Activated CD4-positive, alpha-beta memory T cell treated with anti-CD3 and anti-CD28 coated beads, Interleukin-2, amount 10 ng/mL, durations not matched to agents 7 days and 5 days (primary cell): ENCODE measurements at regions not wholly inside any gene's neighbourhood (a gene's known extent, or its start where the extent isn't known, plus 50 kb on each side); places are given as distances from the start of the nearest gene placed in this dataset.

Source experiments
- CTCF ChIA-PET: fragments of 350-600 bp; sonication (Branson Sonifier 250); formaldehyde crosslinking; loops from one replicate; lab custom pipeline; 2021; ENCODE audit warnings: antibody characterized with exemption, inconsistent platforms; lab: Charles Lee
- POLR2A ChIA-PET: fragments of 350-600 bp; sonication (Branson Sonifier 250); formaldehyde crosslinking; loops from one replicate; lab custom pipeline; 2021; ENCODE audit warnings: antibody characterized with exemption; lab: Charles Lee
- DNase-seq: peaks from one replicate; pipeline ENCODE4 v3.0.0-alpha.2; 2020
- H3K27ac Mint-ChIP-seq: one replicate; pipeline ENCODE4 v1.8.0; 2021; ENCODE audit warnings: mild to moderate bottlenecking, mixed read lengths
- H3K27me3 Mint-ChIP-seq: one replicate; pipeline ENCODE4 v1.8.0; 2021; ENCODE audit warnings: mixed read lengths
- H3K36me3 Mint-ChIP-seq: one replicate; pipeline ENCODE4 v1.8.0; 2021; ENCODE audit warnings: low read depth, mixed read lengths
- H3K4me1 Mint-ChIP-seq: one replicate; pipeline ENCODE4 v1.8.0; 2021; ENCODE audit warnings: mixed read lengths
- H3K4me3 Mint-ChIP-seq: one replicate; pipeline ENCODE4 v1.8.0; 2021; ENCODE audit warnings: mild to moderate bottlenecking, mixed read lengths
- H3K9me3 Mint-ChIP-seq: one replicate; pipeline ENCODE4 v1.8.0; 2021; ENCODE audit warnings: mixed read lengths

DNA sequence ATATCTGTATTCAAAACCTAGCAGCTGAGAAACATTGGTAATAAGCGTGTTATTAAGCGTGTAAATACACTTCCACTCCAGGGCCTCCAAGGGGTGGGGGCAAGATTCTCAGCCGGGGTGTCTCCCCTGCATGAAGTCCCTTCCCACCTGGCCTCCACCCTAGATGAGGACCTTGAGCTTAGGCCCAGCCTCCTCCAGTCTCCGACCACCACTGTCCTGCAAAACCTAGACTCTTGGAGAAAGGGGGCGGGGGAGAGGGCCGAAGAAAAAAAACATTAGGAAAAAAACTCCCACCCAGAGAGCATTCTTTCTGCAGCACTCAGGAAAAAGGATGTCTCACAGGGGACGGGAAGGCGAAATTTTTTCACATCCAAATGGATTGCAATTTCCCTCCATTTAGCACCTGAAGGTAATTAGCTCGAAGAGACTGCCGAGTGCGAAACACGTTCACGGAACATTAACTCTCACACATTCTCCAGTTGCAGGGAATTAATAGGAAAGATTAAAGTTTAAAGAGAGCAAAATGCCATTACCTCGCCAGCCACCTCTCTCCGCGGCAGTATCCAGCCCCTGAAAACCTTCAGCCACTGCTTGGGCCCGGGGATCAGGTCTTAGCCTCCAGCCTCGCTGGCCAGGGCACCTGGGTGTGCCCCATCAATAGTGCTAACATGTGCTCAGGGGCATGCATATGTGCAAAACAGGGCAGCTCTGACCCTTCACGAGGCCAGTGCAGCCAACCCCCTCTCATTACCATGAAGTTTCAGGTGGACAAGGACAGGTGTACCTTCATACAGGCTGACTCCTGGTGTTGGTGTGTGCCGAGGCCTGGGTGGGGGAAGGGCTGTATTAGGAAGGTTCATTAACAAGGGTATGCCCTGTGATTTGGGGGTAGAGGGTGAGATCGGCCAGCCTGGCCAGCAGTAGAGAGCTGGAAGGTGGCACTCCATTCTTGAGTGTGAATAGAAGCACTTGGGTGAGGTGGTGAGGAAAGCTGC lies 77.2 kb downstream of the HIF1AN start:
- Mint-ChIP-seq H3K27ac (no peak overlapping the region), H3K27me3 (peaks cover 60% of the 10 kb centered on the region), H3K36me3 (no peaks in the 10 kb centered on the region), H3K4me1 (no peaks in the 10 kb centered on the region), H3K4me3 (no peak overlapping the region), H3K9me3 (no peaks in the 10 kb centered on the region)
- POLR2A ChIA-PET: no interaction called here
- DNase-seq: peak; percentile 8
- CTCF ChIA-PET: no interaction called here

DNA sequence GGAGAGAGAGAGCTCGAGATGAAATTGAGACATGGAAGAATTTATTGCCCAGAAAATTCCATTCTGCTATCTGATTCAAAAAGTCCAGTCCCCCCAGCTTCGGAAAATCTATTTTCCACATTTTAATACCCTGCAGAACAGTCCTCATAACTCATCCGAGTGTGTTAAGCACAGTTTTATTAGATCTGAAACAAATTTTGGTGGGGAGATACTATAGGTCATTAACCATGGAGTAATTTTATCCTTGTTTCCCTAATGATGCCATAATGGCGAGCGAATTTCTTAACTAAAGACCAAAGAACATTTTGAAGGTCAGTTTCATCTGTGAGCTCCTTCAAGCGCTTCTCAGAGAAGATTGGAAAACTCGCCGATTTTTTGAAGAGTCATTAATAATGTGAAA lies 78.1 kb downstream of the HIF1AN start:
- no peaks in the 10 kb centered on the region for H3K36me3 Mint-ChIP-seq
- ChIA-PET POLR2A (no interaction called here), CTCF (no interaction called here)
- H3K4me3 Mint-ChIP-seq: no peak overlapping the region
- no peak overlapping the region for H3K27ac Mint-ChIP-seq
- H3K9me3 Mint-ChIP-seq: no peaks in the 10 kb centered on the region
- H3K27me3 Mint-ChIP-seq: peaks cover 61% of the 10 kb centered on the region
- DNase-seq: no peak
- no peaks in the 10 kb centered on the region for H3K4me1 Mint-ChIP-seq

DNA sequence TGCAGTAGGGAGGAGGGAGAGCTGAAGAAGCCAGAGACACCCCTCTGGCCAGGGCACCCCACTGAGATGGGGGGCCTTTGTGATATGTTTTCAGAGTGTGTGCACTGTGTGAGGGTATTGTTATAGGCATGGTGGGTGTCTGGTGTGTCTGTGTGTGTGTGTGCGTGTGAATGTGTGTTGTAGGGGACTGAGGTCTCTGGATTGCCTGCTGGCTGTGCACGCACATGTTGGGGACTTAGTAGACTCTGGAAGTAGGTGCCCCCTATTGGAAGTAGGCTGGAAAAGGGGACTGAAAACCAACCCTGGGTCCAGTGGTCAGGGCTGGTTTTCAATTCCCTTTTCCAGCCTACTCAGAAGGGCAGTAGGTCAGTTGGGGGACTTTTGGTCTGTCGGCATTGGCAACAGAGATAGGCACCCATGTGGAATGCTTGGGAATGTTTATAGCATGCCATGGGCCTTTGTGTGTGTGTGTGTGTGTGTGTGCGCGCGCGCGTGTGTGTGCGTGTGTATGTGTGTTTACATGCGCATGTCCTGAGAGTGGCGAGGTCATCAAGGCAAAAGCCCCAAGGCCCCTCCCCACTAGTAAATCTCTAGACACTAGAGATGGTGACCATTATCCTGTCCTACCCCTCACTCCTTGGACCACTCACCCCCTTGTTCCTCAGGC lies 78.8 kb downstream of the HIF1AN start:
- no peaks in the 10 kb centered on the region for H3K36me3 Mint-ChIP-seq
- POLR2A ChIA-PET: no interaction called here
- no peak for DNase-seq
- H3K4me1 Mint-ChIP-seq: no peaks in the 10 kb centered on the region
- no peaks in the 10 kb centered on the region for H3K9me3 Mint-ChIP-seq
- no peak overlapping the region for H3K27ac Mint-ChIP-seq
- CTCF ChIA-PET: no interaction called here
- H3K4me3 Mint-ChIP-seq: no peak overlapping the region
- peaks cover 61% of the 10 kb centered on the region for H3K27me3 Mint-ChIP-seq

DNA sequence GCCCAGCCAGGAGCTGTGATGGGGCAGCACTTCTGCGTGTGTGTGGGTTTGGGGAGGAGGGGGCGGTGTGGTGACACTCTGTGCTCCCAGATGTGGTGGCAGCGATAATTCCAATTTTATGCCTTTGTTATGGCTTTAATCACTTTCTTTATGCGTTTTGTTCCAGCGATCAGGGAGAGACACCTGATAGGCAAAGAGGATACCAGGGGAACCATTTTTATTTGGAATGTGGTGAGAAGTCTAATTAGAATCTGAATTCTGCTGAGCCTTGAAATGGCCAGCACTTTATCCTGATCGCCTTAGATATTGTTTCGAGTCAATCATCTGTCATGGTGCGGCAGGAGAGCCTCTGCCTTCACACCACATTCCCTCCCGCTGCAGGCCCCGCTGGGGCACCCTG lies 79.5 kb downstream of the HIF1AN start:
- ChIA-PET POLR2A (no interaction called here), CTCF (no interaction called here)
- Mint-ChIP-seq H3K27ac (no peak overlapping the region), H3K4me3 (no peak overlapping the region), H3K9me3 (no peaks in the 10 kb centered on the region), H3K27me3 (peaks cover 61% of the 10 kb centered on the region), H3K4me1 (no peaks in the 10 kb centered on the region), H3K36me3 (no peaks in the 10 kb centered on the region)
- no peak for DNase-seq

DNA sequence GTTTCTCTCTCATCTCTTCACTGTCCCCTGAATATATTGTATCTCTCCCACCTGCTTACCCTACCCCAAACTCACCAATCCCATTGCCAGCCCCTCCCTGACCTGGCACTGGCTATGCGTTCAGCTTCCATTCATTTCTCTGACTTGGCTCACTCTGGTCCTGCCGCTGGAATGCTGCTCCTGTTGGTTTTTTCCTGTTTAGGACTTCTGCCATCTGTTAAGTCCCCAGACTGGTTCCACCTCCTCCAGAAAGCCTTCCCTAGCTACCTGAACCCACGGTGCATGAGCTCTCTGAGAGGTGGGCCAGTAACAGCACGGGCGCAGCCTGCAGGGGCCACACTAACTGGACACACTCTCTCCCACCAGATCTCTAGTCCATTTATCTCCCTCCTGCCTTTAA lies 80.2 kb downstream of the HIF1AN start:
- Mint-ChIP-seq H3K4me3 (no peak overlapping the region), H3K36me3 (no peaks in the 10 kb centered on the region), H3K27ac (no peak overlapping the region), H3K4me1 (no peaks in the 10 kb centered on the region), H3K27me3 (peaks cover 63% of the 10 kb centered on the region), H3K9me3 (no peaks in the 10 kb centered on the region)
- CTCF ChIA-PET: no interaction called here
- POLR2A ChIA-PET: no interaction called here
- DNase-seq: no peak

DNA sequence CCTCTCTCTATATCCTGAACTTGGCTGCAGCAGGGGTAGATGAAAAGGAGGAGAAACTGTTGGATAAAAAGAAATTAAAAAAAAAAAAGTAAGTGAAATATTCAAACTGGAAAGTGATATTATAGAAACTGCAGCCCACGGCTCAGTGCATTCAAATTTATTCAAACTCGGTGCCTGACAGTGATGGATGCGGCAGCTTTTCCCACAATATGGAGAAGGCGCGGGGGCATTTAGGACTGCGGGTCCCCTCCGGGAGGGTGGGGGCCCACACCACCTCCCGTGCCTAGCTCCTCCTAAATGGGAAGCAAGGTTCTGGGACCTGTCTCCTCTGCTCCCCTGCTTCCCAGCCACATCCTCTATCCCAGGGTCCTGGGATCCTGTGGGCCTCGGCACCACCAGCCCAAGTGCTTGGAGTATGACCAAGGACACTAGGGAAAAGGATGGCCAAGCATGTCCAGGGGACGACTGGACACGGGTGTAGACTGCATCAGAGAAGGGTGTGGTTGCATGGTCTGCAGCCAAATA lies 82.4 kb downstream of the HIF1AN start:
- peaks cover 2% of the 10 kb centered on the region for H3K4me1 Mint-ChIP-seq
- no peak overlapping the region for H3K27ac Mint-ChIP-seq
- no peaks in the 10 kb centered on the region for H3K9me3 Mint-ChIP-seq
- CTCF ChIA-PET: no interaction called here
- POLR2A ChIA-PET: no interaction called here
- H3K36me3 Mint-ChIP-seq: no peaks in the 10 kb centered on the region
- DNase-seq: no peak
- H3K4me3 Mint-ChIP-seq: no peak overlapping the region
- H3K27me3 Mint-ChIP-seq: peaks cover 63% of the 10 kb centered on the region

DNA sequence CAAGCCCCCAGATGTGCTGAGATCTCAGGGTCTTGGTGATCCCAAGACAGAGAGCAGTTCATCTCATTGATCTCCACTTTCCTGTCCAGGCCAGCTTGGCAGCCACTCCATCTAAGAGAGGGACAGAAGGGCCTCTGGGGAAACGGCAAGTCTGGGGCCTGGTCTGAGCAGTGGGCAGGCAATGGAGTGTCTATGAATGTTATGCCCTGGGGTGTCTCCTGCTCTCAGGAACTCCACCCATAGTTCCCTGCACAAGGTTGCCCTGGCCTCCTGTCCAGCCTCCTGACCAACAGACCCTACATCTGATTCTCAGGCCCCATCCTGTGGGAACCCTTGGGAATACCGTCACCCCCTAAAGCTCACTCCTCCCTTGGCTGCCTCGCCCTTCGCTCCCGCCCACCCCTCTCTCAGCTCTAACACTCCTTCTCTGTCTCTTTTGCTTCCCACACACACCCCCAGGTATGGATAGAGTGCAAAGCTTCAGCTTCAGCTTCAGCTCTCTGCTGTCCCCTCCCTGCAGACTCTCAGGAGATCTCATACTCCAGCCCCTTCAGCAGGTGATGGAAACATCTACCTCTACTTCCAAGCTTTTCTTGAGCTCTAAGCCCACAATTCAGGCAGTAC lies 83.0 kb downstream of the HIF1AN start:
- Mint-ChIP-seq H3K27ac (no peak overlapping the region), H3K4me1 (peaks cover 2% of the 10 kb centered on the region), H3K4me3 (no peak overlapping the region), H3K9me3 (no peaks in the 10 kb centered on the region), H3K27me3 (peaks cover 61% of the 10 kb centered on the region), H3K36me3 (no peaks in the 10 kb centered on the region)
- ChIA-PET CTCF (no interaction called here), POLR2A (no interaction called here)
- DNase-seq: no peak

DNA sequence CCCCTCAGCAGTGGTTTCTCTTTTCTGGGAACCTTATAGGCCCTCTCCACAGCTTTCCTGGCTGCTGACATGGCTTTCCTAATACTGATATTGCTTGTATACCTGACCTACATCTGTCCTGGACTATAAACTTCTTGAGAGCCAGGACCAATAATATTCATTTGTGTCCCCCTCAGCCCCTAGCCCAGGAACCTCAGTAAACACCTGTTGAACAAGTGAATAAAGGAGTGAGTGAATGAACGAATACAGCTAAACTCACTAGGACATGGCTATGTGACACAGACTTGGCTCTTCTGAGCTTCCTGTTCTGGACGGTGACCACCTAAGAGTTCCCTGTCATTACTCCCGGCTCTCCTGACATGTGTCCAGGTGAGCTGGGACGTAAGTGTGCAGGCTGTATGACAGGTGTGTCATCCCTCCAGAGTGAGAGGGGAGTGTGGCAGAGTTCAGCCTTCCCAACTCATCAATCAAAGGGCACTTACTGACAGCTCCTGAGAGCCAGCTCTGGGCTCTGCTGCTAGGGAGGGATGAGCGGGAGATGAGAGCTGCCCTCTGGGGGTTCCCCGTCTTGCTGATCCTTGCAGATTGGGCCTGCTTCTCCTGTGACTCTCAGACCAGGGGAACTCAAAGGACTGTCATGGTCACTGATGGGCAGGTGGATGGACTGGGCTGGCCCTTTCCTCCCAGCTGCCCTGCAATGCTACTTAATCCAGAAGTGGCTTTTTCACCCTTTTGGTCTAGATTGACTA lies 84.5 kb downstream of the HIF1AN start:
- Mint-ChIP-seq H3K27ac (no peak overlapping the region), H3K4me1 (peaks cover 2% of the 10 kb centered on the region), H3K27me3 (peaks cover 60% of the 10 kb centered on the region), H3K36me3 (no peaks in the 10 kb centered on the region), H3K4me3 (no peak overlapping the region), H3K9me3 (no peaks in the 10 kb centered on the region)
- CTCF ChIA-PET: interaction anchor here (0.5 kb wide), 1 partner anchor 750 kb away, joined by 3 read pairs; no protein-coding TSS in a partner anchor
- no peak for DNase-seq
- POLR2A ChIA-PET: no interaction called here

DNA sequence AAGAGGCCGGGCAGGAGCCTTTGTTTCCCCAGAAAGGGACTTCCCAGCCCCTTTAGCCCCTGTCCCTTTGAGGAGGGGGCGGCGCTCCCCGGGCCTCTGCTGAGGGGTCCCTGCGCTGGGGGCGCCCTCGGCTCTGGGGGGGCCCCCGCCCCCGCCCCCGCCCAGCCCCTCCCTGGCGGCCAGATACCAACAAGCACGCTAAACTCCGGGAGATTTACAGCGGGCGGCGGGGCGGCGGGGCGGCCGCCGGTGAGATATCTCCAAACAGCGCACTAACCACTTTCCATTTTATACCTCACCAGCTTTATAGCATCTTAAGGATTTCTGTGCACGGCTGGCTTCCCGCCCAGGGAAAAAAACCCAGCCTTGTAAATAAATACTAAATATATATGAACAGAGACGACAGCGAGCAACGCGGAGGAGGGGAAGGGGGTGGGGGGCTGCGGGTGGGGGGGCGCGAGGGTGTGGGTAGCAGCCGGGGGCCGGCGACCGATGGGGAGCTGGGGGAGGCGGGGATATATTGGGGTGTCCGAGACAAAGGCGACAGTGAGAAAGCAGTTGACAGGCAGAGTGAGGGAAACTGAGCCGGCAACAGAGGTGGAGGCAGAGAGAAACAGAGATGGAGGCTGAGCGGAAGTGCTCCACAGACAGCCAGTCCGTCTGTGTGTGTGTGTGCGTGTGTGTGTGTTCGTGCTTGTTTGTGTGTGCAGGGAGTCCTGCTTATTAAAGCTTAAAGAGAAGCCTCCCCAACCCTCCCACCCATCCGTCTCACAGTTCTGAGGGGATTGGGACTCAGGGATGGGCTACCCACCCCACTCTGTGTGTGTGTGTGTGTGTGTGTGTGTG lies 85.8 kb downstream of the HIF1AN start:
- H3K4me1 Mint-ChIP-seq: peaks cover 2% of the 10 kb centered on the region
- H3K9me3 Mint-ChIP-seq: no peaks in the 10 kb centered on the region
- peak; percentile 55 for DNase-seq
- peaks cover 63% of the 10 kb centered on the region for H3K27me3 Mint-ChIP-seq
- H3K27ac Mint-ChIP-seq: no peak overlapping the region
- H3K4me3 Mint-ChIP-seq: peak overlapping the region; percentile 38
- ChIA-PET POLR2A (no interaction called here), CTCF (no interaction called here)
- no peaks in the 10 kb centered on the region for H3K36me3 Mint-ChIP-seq

DNA sequence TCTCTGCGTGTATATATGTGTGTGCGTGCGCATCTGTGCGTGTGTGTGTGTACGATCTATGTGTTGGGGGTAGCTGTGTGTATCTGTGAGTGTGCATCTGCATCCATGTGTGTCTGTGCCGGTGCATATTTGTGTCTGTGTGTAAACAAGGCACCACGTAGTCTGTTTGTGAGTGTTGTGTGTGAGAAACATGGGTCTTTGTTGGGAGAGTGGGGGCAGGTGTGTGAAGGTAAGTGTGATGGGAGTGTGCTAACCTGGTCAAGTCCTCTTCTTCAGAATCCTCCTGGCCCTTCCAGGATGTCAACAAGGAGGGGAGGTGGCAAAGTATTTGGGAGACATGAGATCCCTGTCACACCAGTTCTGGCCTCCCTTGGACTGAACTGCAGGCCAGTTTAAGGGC lies 87.2 kb downstream of the HIF1AN start:
- ChIA-PET CTCF (no interaction called here), POLR2A (no interaction called here)
- Mint-ChIP-seq H3K27me3 (peaks cover 66% of the 10 kb centered on the region), H3K27ac (no peak overlapping the region), H3K36me3 (no peaks in the 10 kb centered on the region), H3K9me3 (no peaks in the 10 kb centered on the region), H3K4me1 (peaks cover 2% of the 10 kb centered on the region), H3K4me3 (no peak overlapping the region)
- no peak for DNase-seq

DNA sequence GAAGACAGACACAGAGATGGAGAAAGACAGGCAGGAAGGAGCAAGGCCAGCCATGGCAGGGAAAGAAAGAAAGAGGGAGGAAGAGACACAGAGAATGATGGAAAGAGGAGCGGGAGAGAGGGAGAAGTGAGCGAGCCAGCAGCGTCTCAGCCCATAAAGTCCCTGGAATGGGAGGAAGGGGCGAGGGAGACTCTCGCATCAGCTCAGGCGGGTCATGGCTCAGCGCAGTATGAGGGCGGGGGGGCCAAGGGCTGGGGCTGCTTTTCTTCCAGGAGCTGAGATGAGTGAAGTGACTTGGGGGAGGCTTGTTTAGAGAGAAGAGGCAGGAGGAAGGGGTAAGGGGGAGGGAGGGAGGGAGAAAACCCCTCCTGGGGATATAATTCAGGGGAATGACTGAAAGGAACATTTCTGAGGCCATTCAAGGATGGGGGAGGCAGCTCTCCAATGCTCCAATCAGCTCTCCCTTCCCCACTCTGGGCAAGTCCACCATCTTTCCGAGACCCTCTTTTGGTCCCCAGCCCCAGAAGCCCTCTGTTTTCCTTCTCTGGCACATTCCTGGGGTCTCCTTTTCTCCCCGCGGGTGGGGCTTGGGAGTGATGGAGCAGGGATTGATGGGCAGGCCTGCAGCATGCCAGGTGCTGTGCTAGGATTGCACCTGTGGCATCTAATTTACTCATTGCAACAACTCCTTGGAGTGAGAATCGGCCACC lies 87.9 kb downstream of the HIF1AN start:
- no peak overlapping the region for H3K4me3 Mint-ChIP-seq
- peaks cover 66% of the 10 kb centered on the region for H3K27me3 Mint-ChIP-seq
- CTCF ChIA-PET: no interaction called here

More for the DNA sequence above, 87.9 kb downstream of the HIF1AN start:
- H3K27ac Mint-ChIP-seq: no peak overlapping the region
- no peaks in the 10 kb centered on the region for H3K36me3 Mint-ChIP-seq
- POLR2A ChIA-PET: interaction anchor here (1.5 kb wide), 1 partner anchor 19 kb away, joined by 4 read pairs; no protein-coding TSS in a partner anchor
- H3K9me3 Mint-ChIP-seq: no peaks in the 10 kb centered on the region
- H3K4me1 Mint-ChIP-seq: peaks cover 2% of the 10 kb centered on the region
- no peak for DNase-seq
